ENCODE measurements at regions not wholly inside any gene's neighbourhood (a gene's known extent, or its start where the extent isn't known, plus 50 kb on each side); places are given as distances from the start of the nearest gene placed in this dataset.

GRCh38 chr11:130816546-130817329 is 99.5 kb downstream of the SNX19 start:
- DNase-seq = no peak
- no peak overlapping the region for H3K27ac ChIP-seq
- no peaks in the 10 kb centered on the region for H3K4me1 ChIP-seq
- in situ Hi-C loops (cut with MboI; ENCODE audit: low pct_ligation_motif_present in 1 of 4, low pct_unique_long_range_greater_than_20kb in 1 of 4, low sequenced_read_pairs in 3 of 4) = no loop called here
- 64 to 67% methylated on average over 8 to 15 of the region's 15 CpGs for WGBS, 2 donors (ENCODE audit: low coverage in 1 of 2)
- H3K36me3 ChIP-seq = no peaks in the 10 kb centered on the region
- no peak overlapping the region for H3K4me3 ChIP-seq
- no peaks in the 10 kb centered on the region for H3K9me3 ChIP-seq
- no peak for TF ChIP-seq POLR2AphosphoS5 (IDR thresholded peaks at IDR 0.05)
- TF ChIP-seq POLR2A (IDR thresholded peaks at IDR 0.05) = no peak
- no peak for TF ChIP-seq CTCF (IDR thresholded peaks at IDR 0.05)
- no peak for TF ChIP-seq EP300 (IDR thresholded peaks at IDR 0.05; ENCODE audit: low read depth)
- intact Hi-C loops (cut with DNase I; ENCODE audit: low total_unique reads) = no loop called here
- H3K27me3 ChIP-seq = no peaks in the 10 kb centered on the region

GRCh38 chr11:130817330-130817944 is 98.8 kb downstream of the SNX19 start:
- Histone ChIP-seq H3K4me3 (no peak overlapping the region), H3K27me3 (no peaks in the 10 kb centered on the region), H3K27ac (no peak overlapping the region), H3K4me1 (no peaks in the 10 kb centered on the region), H3K36me3 (no peaks in the 10 kb centered on the region), H3K9me3 (no peaks in the 10 kb centered on the region)
- DNase-seq = no peak
- intact Hi-C loops (cut with DNase I; ENCODE audit: low total_unique reads) (no loop called here), in situ Hi-C loops (cut with MboI; ENCODE audit: low pct_ligation_motif_present in 1 of 4, low pct_unique_long_range_greater_than_20kb in 1 of 4, low sequenced_read_pairs in 3 of 4) (no loop called here)
- TF ChIP-seq POLR2AphosphoS5 (IDR thresholded peaks at IDR 0.05) (no peak), CTCF (IDR thresholded peaks at IDR 0.05) (no peak), EP300 (IDR thresholded peaks at IDR 0.05; ENCODE audit: low read depth) (no peak), POLR2A (IDR thresholded peaks at IDR 0.05) (no peak)

GRCh38 chr11:130819625-130820024 is 96.7 kb downstream of the SNX19 start:
- no peak overlapping the region for H3K4me3 ChIP-seq
- in situ Hi-C loops (cut with MboI; ENCODE audit: low pct_ligation_motif_present in 1 of 4, low pct_unique_long_range_greater_than_20kb in 1 of 4, low sequenced_read_pairs in 3 of 4) = no loop called here
- no peaks in the 10 kb centered on the region for H3K36me3 ChIP-seq
- H3K27ac ChIP-seq = no peak overlapping the region
- DNase-seq = no peak
- H3K4me1 ChIP-seq = no peaks in the 10 kb centered on the region
- no peak for TF ChIP-seq POLR2AphosphoS5 (IDR thresholded peaks at IDR 0.05)
- no peak for TF ChIP-seq CTCF (IDR thresholded peaks at IDR 0.05)
- no peak for TF ChIP-seq POLR2A (IDR thresholded peaks at IDR 0.05)
- TF ChIP-seq EP300 (IDR thresholded peaks at IDR 0.05; ENCODE audit: low read depth) = no peak
- H3K27me3 ChIP-seq = no peaks in the 10 kb centered on the region
- 40 to 71% methylated on average over 3 to 6 of the region's 6 CpGs for WGBS, 2 donors (ENCODE audit: low coverage in 1 of 2)
- H3K9me3 ChIP-seq = no peaks in the 10 kb centered on the region
- intact Hi-C loops (cut with DNase I; ENCODE audit: low total_unique reads) = no loop called here

Small RNAs in the stretch of these regions (small RNA-seq; reads per million reads assigned to genes)
- gene AP004371.1 (0 reads per million in 4 donors), gene MIR8052 (0 reads per million in 4 donors)

Measured in transverse colon (tissue), 4 donors.